Stomach (tissue), 8 donors: ENCODE measurements at regions not wholly inside any gene's neighbourhood (a gene's known extent, or its start where the extent isn't known, plus 50 kb on each side); places are given as distances from the start of the nearest gene placed in this dataset.
A peak's percentile ranks its signal among the peaks of the same experiment; 100 is the strongest.

Experiments used
- DNase-seq, 2 donors: peaks; one replicate each; pipeline versions ENCODE4 v3.0.0 to v3.0.0-alpha.2; 2013 to 2019
- H3K27ac ChIP-seq, 5 donors: fragments of 200-600 bp in 4 of 5; sonication (generic) in 4 of 5; one replicate each; pipeline ENCODE4 v1.5.1; 2013 to 2019; ENCODE audit warnings: mild to moderate bottlenecking in 1 of 5, moderate library complexity in 1 of 5
- H3K27me3 ChIP-seq, 3 donors: fragments of 200-600 bp; sonication (generic); one replicate each; pipeline ENCODE4 v1.5.1; 2017 to 2019; ENCODE audit warnings: mixed run types in 1 of 3
- H3K36me3 ChIP-seq, 4 donors: fragments of 200-600 bp; sonication (generic); 1 replicate in 3 of 4; 2 replicates in 1 of 4; pipeline ENCODE4 v1.5.1; 2016 to 2019
- H3K4me1 ChIP-seq, 4 donors: fragments of 200-600 bp; sonication (generic); one replicate each; pipeline ENCODE4 v1.5.1; 2016 to 2019
- H3K4me3 ChIP-seq, 4 donors: fragments of 200-600 bp; sonication (generic) in 3 of 4; one replicate each; pipeline ENCODE4 v1.5.1; 2016 to 2019; ENCODE audit warnings: mild to moderate bottlenecking in 1 of 4
- H3K9me3 ChIP-seq, 4 donors: fragments of 200-600 bp; sonication (generic); one replicate each; pipeline ENCODE4 v1.5.1; 2016 to 2019
- CTCF ChIP-seq, 7 experiments: fragments of 450-650 bp in 4 of 7; fragments of 200-600 bp in 3 of 7; sonication (generic) in 3 of 7; IDR thresholded peaks; one replicate each; pipeline ENCODE4 v1.5.1; 2016 to 2019; ENCODE audit warnings: antibody characterized with exemption in 7 of 7, control low read depth in 2 of 7, mild to moderate bottlenecking in 1 of 7
- EP300 ChIP-seq: sonication (generic); formaldehyde crosslinking; IDR thresholded peaks from one replicate; pipeline ENCODE4 v1.6.1; 2017; ENCODE audit warnings: antibody characterized with exemption
- POLR2A ChIP-seq, 4 donors: fragments of 450-650 bp; IDR thresholded peaks; one replicate each; pipeline ENCODE4 v1.6.1; 2016; ENCODE audit warnings: antibody characterized with exemption in 4 of 4, control low read depth in 2 of 4, mild to moderate bottlenecking in 1 of 4, moderate library complexity in 1 of 4
- POLR2AphosphoS5 ChIP-seq, 3 donors: sonication (generic); formaldehyde crosslinking; IDR thresholded peaks; one replicate each; pipeline ENCODE4 v1.6.1; 2016; ENCODE audit warnings: antibody characterized with exemption in 3 of 3
- WGBS, 5 donors: extraction: QIAGEN DNeasy Blood & Tissue Kit in 3 of 5; methylation state at CpG; one replicate each; pipeline versions ENCODE4 v1.1.5 to v1.1.7; 2013 to 2018; 5-methylcytosine and 5-hydroxymethylcytosine counted together
- intact Hi-C: fragments of 100-400 bp; cut with DNase I; formaldehyde crosslinking; loops from one replicate; pipeline ENCODE4 v1.15.1; 2023; ENCODE audit warnings: low total_unique reads
- donor health status: healthy with polysubstance abuse.
- donor health status: Bipolar disorder and iron deficiency.
- donor health status: healthy.

GRCh38 chr16:54373534-54374520 lies 87.2 kb upstream of the IRX3 start:
- no peaks in the 10 kb centered on the region for H3K36me3 ChIP-seq
- H3K27ac ChIP-seq, result no peak overlapping the region
- no peak for DNase-seq
- H3K4me1 ChIP-seq, result peaks cover 0 to 17% (median 3%) of the 10 kb centered on the region in 4 donors
- H3K9me3 ChIP-seq, result no peaks in the 10 kb centered on the region
- H3K27me3 ChIP-seq, result peaks cover 0 to 58% (median 0%) of the 10 kb centered on the region in 3 donors
- WGBS, 5 donors, result 54 to 65% (median 58%) methylated on average over 27 of the region's 27 CpGs
- peak overlapping the region in 1 of 4 donors; percentile 13 for H3K4me3 ChIP-seq
- intact Hi-C loops, result no loop called here
- TF ChIP-seq POLR2A (IDR thresholded peaks at IDR 0.05) (no peak), CTCF (IDR thresholded peaks at IDR 0.05) (no peak), POLR2AphosphoS5 (IDR thresholded peaks at IDR 0.05) (no peak), EP300 (no peak)

GRCh38 chr16:54370278-54371040 lies 83.9 kb upstream of the IRX3 start:
- H3K27ac ChIP-seq, result no peak overlapping the region
- peaks cover 0 to 17% (median 3%) of the 10 kb centered on the region in 4 donors for H3K4me1 ChIP-seq
- H3K27me3 ChIP-seq, result peaks cover 0 to 58% (median 0%) of the 10 kb centered on the region in 3 donors
- intact Hi-C loops, result no loop called here
- H3K9me3 ChIP-seq, result no peaks in the 10 kb centered on the region
- peak in 1 of 2 donors; percentile 70 for DNase-seq
- WGBS, 5 donors, result 31 to 49% (median 36%) methylated on average over 20 to 29 of the region's 29 CpGs
- TF ChIP-seq EP300 (no peak), POLR2A (IDR thresholded peaks at IDR 0.05) (no peak), POLR2AphosphoS5 (IDR thresholded peaks at IDR 0.05) (no peak), CTCF (IDR thresholded peaks at IDR 0.05) (no peak)
- H3K36me3 ChIP-seq, result no peaks in the 10 kb centered on the region
- H3K4me3 ChIP-seq, result no peak overlapping the region

- no peak overlapping the region for H3K27ac ChIP-seq
- intact Hi-C loops, result no loop called here
- no peak for DNase-seq
- H3K9me3 ChIP-seq, result no peaks in the 10 kb centered on the region
- TF ChIP-seq POLR2A (IDR thresholded peaks at IDR 0.05) (no peak), POLR2AphosphoS5 (IDR thresholded peaks at IDR 0.05) (no peak)
- peaks cover 0 to 53% (median 0%) of the 10 kb centered on the region in 3 donors for H3K27me3 ChIP-seq
- H3K4me1 ChIP-seq, result peaks cover 0 to 17% (median 3%) of the 10 kb centered on the region in 4 donors
- no peak overlapping the region for H3K4me3 ChIP-seq
- H3K36me3 ChIP-seq, result no peaks in the 10 kb centered on the region
- WGBS, 5 donors, result 71 to 85% (median 82%) methylated on average over 8 of the region's 8 CpGs
Measured at GRCh38 chr16:54369861-54370260, 83.3 kb upstream of the IRX3 start.

- Histone ChIP-seq H3K4me1 (peaks cover 0 to 17% (median 3%) of the 10 kb centered on the region in 4 donors), H3K4me3 (no peak overlapping the region), H3K9me3 (no peaks in the 10 kb centered on the region), H3K27ac (no peak overlapping the region), H3K36me3 (no peaks in the 10 kb centered on the region), H3K27me3 (peaks cover 0 to 37% (median 0%) of the 10 kb centered on the region in 3 donors)
- TF ChIP-seq EP300 (no peak), CTCF (IDR thresholded peaks at IDR 0.05) (no peak), POLR2A (IDR thresholded peaks at IDR 0.05) (no peak), POLR2AphosphoS5 (IDR thresholded peaks at IDR 0.05) (no peak)
- intact Hi-C loops, result no loop called here
- DNase-seq, result no peak
- WGBS, 5 donors, result 49 to 80% (median 70%) methylated on average over 2 of the region's 2 CpGs
Measured at GRCh38 chr16:54366943-54367342, 80.4 kb upstream of the IRX3 start.
